22Rv1 (cell line): ENCODE measurements at regions not wholly inside any gene's neighbourhood (a gene's known extent, or its start where the extent isn't known, plus 50 kb on each side); places are given as distances from the start of the nearest gene placed in this dataset.

Source experiments
- ZFX ChIP-seq: fragments of 450-650 bp; IDR thresholded peaks from 2 replicates; pipeline ENCODE4 v1.6.1; 2017; ENCODE audit warnings: antibody characterized with exemption, borderline replicate concordance
- TF ChIP-seq, protein P1 (sequence below): fragments of 450-650 bp; IDR thresholded peaks from 2 replicates; pipeline ENCODE4 v1.5.1; 2017; ENCODE audit warnings: mild to moderate bottlenecking

DNA sequence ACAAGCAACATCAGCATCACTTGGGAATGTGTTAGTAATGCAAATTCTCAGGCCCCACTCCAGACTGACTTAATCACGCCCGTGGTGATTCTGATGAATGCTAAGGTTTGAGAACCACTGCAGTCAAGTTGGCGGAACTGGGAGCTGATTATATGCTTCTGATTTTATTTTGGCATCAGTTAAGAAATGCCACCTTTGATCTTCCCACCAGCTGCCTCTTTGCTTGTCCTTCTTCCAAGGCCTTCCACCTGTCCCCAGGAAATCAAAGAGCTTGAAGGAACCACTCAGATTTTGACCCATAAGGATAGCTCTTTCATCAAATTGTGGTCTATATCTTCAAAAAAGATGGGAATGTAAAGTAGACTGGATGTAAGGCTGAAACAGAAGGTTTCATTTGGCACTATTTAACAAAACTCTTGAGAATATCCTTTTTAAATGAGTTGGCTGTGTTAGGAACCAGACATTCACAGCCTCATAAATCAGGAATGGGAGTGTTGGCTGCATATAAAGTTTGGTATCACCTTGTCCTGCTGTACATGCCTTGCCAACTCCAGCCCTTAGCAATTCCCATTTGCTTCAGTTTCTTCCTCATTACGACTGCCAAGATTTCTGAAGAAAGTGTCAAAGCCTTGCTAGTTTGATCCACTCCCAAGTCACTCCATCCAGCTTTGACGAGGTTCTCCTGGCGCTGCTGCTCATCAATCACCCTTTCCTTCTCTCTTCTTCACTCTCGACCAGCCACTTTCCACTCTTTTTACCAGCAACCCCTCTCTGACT, 125.8 kb upstream of the NPHP3 start:
- TF ChIP-seq, protein P1, sequence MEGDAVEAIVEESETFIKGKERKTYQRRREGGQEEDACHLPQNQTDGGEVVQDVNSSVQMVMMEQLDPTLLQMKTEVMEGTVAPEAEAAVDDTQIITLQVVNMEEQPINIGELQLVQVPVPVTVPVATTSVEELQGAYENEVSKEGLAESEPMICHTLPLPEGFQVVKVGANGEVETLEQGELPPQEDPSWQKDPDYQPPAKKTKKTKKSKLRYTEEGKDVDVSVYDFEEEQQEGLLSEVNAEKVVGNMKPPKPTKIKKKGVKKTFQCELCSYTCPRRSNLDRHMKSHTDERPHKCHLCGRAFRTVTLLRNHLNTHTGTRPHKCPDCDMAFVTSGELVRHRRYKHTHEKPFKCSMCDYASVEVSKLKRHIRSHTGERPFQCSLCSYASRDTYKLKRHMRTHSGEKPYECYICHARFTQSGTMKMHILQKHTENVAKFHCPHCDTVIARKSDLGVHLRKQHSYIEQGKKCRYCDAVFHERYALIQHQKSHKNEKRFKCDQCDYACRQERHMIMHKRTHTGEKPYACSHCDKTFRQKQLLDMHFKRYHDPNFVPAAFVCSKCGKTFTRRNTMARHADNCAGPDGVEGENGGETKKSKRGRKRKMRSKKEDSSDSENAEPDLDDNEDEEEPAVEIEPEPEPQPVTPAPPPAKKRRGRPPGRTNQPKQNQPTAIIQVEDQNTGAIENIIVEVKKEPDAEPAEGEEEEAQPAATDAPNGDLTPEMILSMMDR: no peak
- TF ChIP-seq ZFX: no peak
